ENCODE measurements at regions not wholly inside any gene's neighbourhood (a gene's known extent, or its start where the extent isn't known, plus 50 kb on each side); places are given as distances from the start of the nearest gene placed in this dataset.

DNA sequence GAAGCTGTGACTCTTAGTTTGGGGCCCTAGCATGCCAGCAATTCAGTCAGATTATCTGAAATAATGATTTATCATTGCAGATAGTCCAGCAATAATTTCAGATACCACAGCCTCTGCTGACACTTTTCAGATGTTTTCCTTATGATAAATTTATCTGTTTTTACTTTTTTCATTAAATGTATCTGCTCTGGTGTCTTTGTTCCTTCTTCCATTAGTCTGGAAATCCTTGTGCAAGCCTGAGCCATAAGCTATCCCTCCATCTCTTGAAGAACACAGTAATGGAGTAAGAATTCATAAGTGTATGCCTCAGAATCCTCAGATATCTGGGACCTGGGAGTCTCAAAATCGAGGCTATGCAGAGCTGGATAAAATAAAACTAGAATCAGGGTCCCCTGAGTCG is 146.4 kb upstream of the KRR1 start:
- TF ChIP-seq GATA2 (IDR thresholded peaks at IDR 0.05; ENCODE audit: low read depth, low read length) (no peak), GATA3 (IDR thresholded peaks at IDR 0.05; ENCODE audit: low read depth, low read length) (no peak)

Data from SH-SY5Y (cell line).